H9 (cell line): ENCODE measurements at regions not wholly inside any gene's neighbourhood (a gene's known extent, or its start where the extent isn't known, plus 50 kb on each side); places are given as distances from the start of the nearest gene placed in this dataset.
A peak's percentile ranks its signal among the peaks of the same experiment; 100 is the strongest.

Experiments used
- DNase-seq: peaks from one replicate; pipeline ENCODE4 v3.0.0-alpha.2; 2017
- H2AFZ ChIP-seq: one replicate; pipeline ENCODE4 v1.6.1; 2013; ENCODE audit warnings: mild to moderate bottlenecking, low read length, control low read depth, moderate library complexity
- H2AK5ac ChIP-seq: 2 replicates; pipeline ENCODE4 v1.6.1; 2013; ENCODE audit warnings: low read length, control low read depth, mixed read lengths; ENCODE audit not compliant: insufficient read length
- H2BK120ac ChIP-seq: one replicate; pipeline ENCODE4 v1.6.1; 2013; ENCODE audit warnings: low read depth, mild to moderate bottlenecking, low read length, control low read depth, inconsistent platforms; ENCODE audit not compliant: poor library complexity, severe bottlenecking
- H2BK12ac ChIP-seq: 2 replicates; pipeline ENCODE4 v1.6.1; 2013; ENCODE audit warnings: low read length, control low read depth, mixed read lengths, low read depth; ENCODE audit not compliant: insufficient read length
- H2BK15ac ChIP-seq: 2 replicates; pipeline ENCODE4 v1.6.1; 2013; ENCODE audit warnings: low read depth, low read length, control low read depth
- H2BK20ac ChIP-seq: one replicate; pipeline ENCODE4 v1.6.1; 2013; ENCODE audit warnings: low read depth, mild to moderate bottlenecking, low read length, control low read depth, inconsistent platforms; ENCODE audit not compliant: poor library complexity, severe bottlenecking
- H2BK5ac ChIP-seq: 2 replicates; pipeline ENCODE4 v1.6.1; 2013; ENCODE audit warnings: low read length, control low read depth, mixed read lengths; ENCODE audit not compliant: insufficient read length
- H3K14ac ChIP-seq: 2 replicates; pipeline ENCODE4 v1.6.1; 2013; ENCODE audit warnings: low read length, control low read depth; ENCODE audit not compliant: insufficient read depth
- H3K18ac ChIP-seq: 2 replicates; pipeline ENCODE4 v1.6.1; 2013; ENCODE audit warnings: low read depth, mild to moderate bottlenecking, mixed read lengths, low read length, control low read depth; ENCODE audit not compliant: insufficient read length
- H3K23ac ChIP-seq: 2 replicates; pipeline ENCODE4 v1.6.1; 2013; ENCODE audit warnings: low read length, control low read depth, mixed read lengths, low read depth; ENCODE audit not compliant: insufficient read length
- H3K23me2 ChIP-seq: 2 replicates; pipeline ENCODE4 v1.6.1; 2013; ENCODE audit warnings: low read depth, mild to moderate bottlenecking, mixed read lengths, low read length, control low read depth; ENCODE audit not compliant: insufficient read length, poor library complexity, severe bottlenecking
- H3K27ac ChIP-seq: 2 replicates; pipeline ENCODE4 v1.5.1; 2013; ENCODE audit warnings: low read length, control low read depth, mixed read lengths, low read depth; ENCODE audit not compliant: insufficient read length
- H3K27me3 ChIP-seq: 2 replicates; pipeline ENCODE4 v1.6.1; 2013; ENCODE audit warnings: low read length, control low read depth, inconsistent platforms; ENCODE audit not compliant: insufficient read depth
- H3K4ac ChIP-seq: 2 replicates; pipeline ENCODE4 v1.6.1; 2013; ENCODE audit warnings: low read depth, mild to moderate bottlenecking, control low read depth, inconsistent platforms, low read length, moderate library complexity
- H3K4me1 ChIP-seq: 2 replicates; pipeline ENCODE4 v1.6.1; 2013; ENCODE audit warnings: low read length, control low read depth, inconsistent platforms; ENCODE audit not compliant: insufficient read depth
- H3K4me2 ChIP-seq: 2 replicates; pipeline ENCODE4 v1.6.1; 2013; ENCODE audit warnings: low read length, control low read depth, mixed read lengths; ENCODE audit not compliant: insufficient read length, insufficient read depth
- H3K56ac ChIP-seq: 2 replicates; pipeline ENCODE4 v1.6.1; 2013; ENCODE audit warnings: low read depth, mild to moderate bottlenecking, mixed read lengths, low read length, control low read depth; ENCODE audit not compliant: insufficient read length
- H3K79me1 ChIP-seq: 2 replicates; pipeline ENCODE4 v1.6.1; 2013; ENCODE audit warnings: low read depth, mild to moderate bottlenecking, moderate library complexity, low read length, control low read depth, inconsistent platforms; ENCODE audit not compliant: insufficient read depth, poor library complexity, severe bottlenecking
- H3K79me2 ChIP-seq: 2 replicates; pipeline ENCODE4 v1.6.1; 2013; ENCODE audit warnings: low read length, control low read depth, inconsistent platforms; ENCODE audit not compliant: insufficient read depth
- H3K9ac ChIP-seq: 2 replicates; pipeline ENCODE4 v1.6.1; 2013; ENCODE audit warnings: low read length, control low read depth, mixed read lengths; ENCODE audit not compliant: insufficient read length; ENCODE audit errors: extremely low read depth
- H3K9me3 ChIP-seq: one replicate; pipeline ENCODE4 v1.6.1; 2013; ENCODE audit warnings: low read depth, low read length, inconsistent platforms; ENCODE audit not compliant: control insufficient read depth
- H3T11ph ChIP-seq: one replicate; pipeline ENCODE4 v1.6.1; 2013; ENCODE audit warnings: mild to moderate bottlenecking, low read length, control low read depth, inconsistent platforms
- H4K20me1 ChIP-seq: one replicate; pipeline ENCODE4 v1.6.1; 2013; ENCODE audit not compliant: control insufficient read depth, insufficient read length, insufficient read depth
- H4K5ac ChIP-seq: 2 replicates; pipeline ENCODE4 v1.6.1; 2013; ENCODE audit warnings: low read depth, mild to moderate bottlenecking, mixed read lengths, low read length, control low read depth; ENCODE audit not compliant: insufficient read length
- H4K8ac ChIP-seq: replicated peaks from 2 replicates; pipeline ENCODE4 v1.6.1; 2013; ENCODE audit warnings: low read length, control low read depth, mixed read lengths, low read depth; ENCODE audit not compliant: insufficient read length
- H4K91ac ChIP-seq: 2 replicates; pipeline ENCODE4 v1.6.1; 2013; ENCODE audit warnings: low read depth, mild to moderate bottlenecking, moderate library complexity, mixed read lengths, low read length, control low read depth; ENCODE audit not compliant: insufficient read length
- H3K27ac Mint-ChIP-seq, 3 experiments: 2 replicates in 2 of 3; 3 replicates in 1 of 3; pipeline ENCODE4 v1.8.0; 2020 to 2021; ENCODE audit warnings: mixed read lengths in 3 of 3, mild to moderate bottlenecking in 1 of 3, moderate library complexity in 1 of 3
- H3K27me3 Mint-ChIP-seq: 2 replicates; pipeline ENCODE4 v1.8.0; 2021; ENCODE audit warnings: low read depth, mild to moderate bottlenecking, moderate library complexity, mixed read lengths
- H3K36me3 Mint-ChIP-seq, 3 experiments: 2 replicates in 2 of 3; 3 replicates in 1 of 3; pipeline ENCODE4 v1.8.0; 2020 to 2021; ENCODE audit warnings: low read depth in 3 of 3, mixed read lengths in 3 of 3; ENCODE audit not compliant: insufficient read depth in 1 of 3
- H3K4me1 Mint-ChIP-seq, 2 experiments: 2 replicates each; pipeline ENCODE4 v1.8.0; 2020; ENCODE audit warnings: mixed read lengths in 2 of 2
- H3K4me3 Mint-ChIP-seq, 2 experiments: 2 replicates in 1 of 2; 3 replicates in 1 of 2; pipeline ENCODE4 v1.8.0; 2020 to 2021; ENCODE audit warnings: mild to moderate bottlenecking in 2 of 2, mixed read lengths in 2 of 2, moderate library complexity in 1 of 2
- H3K9me3 Mint-ChIP-seq, 2 experiments: 2 replicates in 1 of 2; 3 replicates in 1 of 2; pipeline ENCODE4 v1.8.0; 2020; ENCODE audit warnings: mild to moderate bottlenecking in 2 of 2, mixed read lengths in 2 of 2, moderate library complexity in 1 of 2
- CTCF ChIP-seq: fragments of 200-600 bp; sonication (generic); conservative IDR thresholded peaks from 3 replicates; pipeline ENCODE4 v1.8.0; 2021; ENCODE audit warnings: antibody characterized with exemption, mild to moderate bottlenecking
- WGBS: extraction: QIAGEN DNeasy Blood & Tissue Kit; methylation state at CpG from one replicate; pipeline ENCODE4 v1.1.7; 2013; ENCODE audit warnings: missing lambda C conversion rate, low lambda C conversion rate, mixed read lengths; ENCODE audit not compliant: insufficient read length; ENCODE audit errors: extremely low coverage; 5-methylcytosine and 5-hydroxymethylcytosine counted together

- no peak overlapping the region for H3K27ac ChIP-seq
- H4K5ac ChIP-seq: no peak overlapping the region
- H3T11ph ChIP-seq: no peak overlapping the region
- WGBS: no CpG with 5 or more reads among the region's 27 CpGs
- H3K9ac ChIP-seq: no peak overlapping the region
- no peak overlapping the region for H2BK15ac ChIP-seq
- Mint-ChIP-seq H3K36me3 (no peaks in the 10 kb centered on the region), H3K9me3 (no peaks in the 10 kb centered on the region; a peak in 1 of 5 replicates), H3K4me1 (peaks cover 40 to 51% of the 10 kb centered on the region in 2 experiments), H3K4me3 (no peak overlapping the region), H3K27ac (peak overlapping the region in 2 of 3 experiments; percentile 21 to 32; a peak in 1 of 7 replicates), H3K27me3 (peaks cover 14% of the 10 kb centered on the region)
- H3K23me2 ChIP-seq: no peaks in the 10 kb centered on the region
- H2BK120ac ChIP-seq: no peak overlapping the region
- H3K4me2 ChIP-seq: no peak overlapping the region
- no peak overlapping the region for H2BK20ac ChIP-seq
- H3K56ac ChIP-seq: no peak overlapping the region
- no peak overlapping the region for H2AFZ ChIP-seq
- no peak overlapping the region for H2AK5ac ChIP-seq
- H3K14ac ChIP-seq: no peak overlapping the region
- no peak for TF ChIP-seq CTCF
- no peaks in the 10 kb centered on the region for H3K27me3 ChIP-seq
- peaks cover 2% of the 10 kb centered on the region; the same call in 1 of the 2 replicates for H3K4me1 ChIP-seq
- H3K23ac ChIP-seq: no peak overlapping the region
- H2BK5ac ChIP-seq: no peak overlapping the region
- H3K9me3 ChIP-seq: no peaks in the 10 kb centered on the region
- H3K18ac ChIP-seq: no peak overlapping the region
- H3K79me1 ChIP-seq: no peaks in the 10 kb centered on the region
- no peak for DNase-seq
- no peaks in the 10 kb centered on the region for H4K20me1 ChIP-seq
- H2BK12ac ChIP-seq: no peak overlapping the region
- no peak overlapping the region for H4K8ac ChIP-seq
- H3K4ac ChIP-seq: no peak overlapping the region
- H3K79me2 ChIP-seq: no peaks in the 10 kb centered on the region
- H4K91ac ChIP-seq: no peak overlapping the region
Observed at GRCh38 chr1:8211883-8212579, 105.9 kb upstream of the SLC45A1 start.
